ENCODE measurements at regions not wholly inside any gene's neighbourhood (a gene's known extent, or its start where the extent isn't known, plus 50 kb on each side); places are given as distances from the start of the nearest gene placed in this dataset.

GRCh38 chr4:171629182-171629581, 184.0 kb upstream of the GALNTL6 start:
- DNase-seq = no peak

GRCh38 chr4:171626554-171626953, 186.7 kb upstream of the GALNTL6 start:
- DNase-seq = no peak

GRCh38 chr4:171622729-171623128, 190.5 kb upstream of the GALNTL6 start:
- DNase-seq = no peak

- no peak for DNase-seq
These were observed 191.6 kb upstream of the GALNTL6 start for GRCh38 chr4:171621646-171622045.

- DNase-seq = no peak
These were observed 200.3 kb upstream of the GALNTL6 start for GRCh38 chr4:171612907-171613306.

GRCh38 chr4:171602638-171603355, 210.4 kb upstream of the GALNTL6 start:
- no peak for DNase-seq

- no peak for DNase-seq
These were observed 212.1 kb upstream of the GALNTL6 start for GRCh38 chr4:171601091-171601490.

- no peak for DNase-seq
These were observed 213.6 kb upstream of the GALNTL6 start for GRCh38 chr4:171599628-171600027.

- no peak for DNase-seq
These were observed 218.9 kb upstream of the GALNTL6 start for GRCh38 chr4:171594293-171594692.

GRCh38 chr4:171590716-171591115, 222.5 kb upstream of the GALNTL6 start:
- DNase-seq = no peak

- DNase-seq = no peak
These were observed 224.4 kb upstream of the GALNTL6 start for GRCh38 chr4:171588764-171589163.

- no peak for DNase-seq
These were observed 225.1 kb upstream of the GALNTL6 start for GRCh38 chr4:171588051-171588545.

GRCh38 chr4:171583790-171584189, 229.4 kb upstream of the GALNTL6 start:
- DNase-seq = no peak

GRCh38 chr4:171582961-171583581, 230.1 kb upstream of the GALNTL6 start:
- no peak for DNase-seq

GRCh38 chr4:171573181-171573580, 240.0 kb upstream of the GALNTL6 start:
- DNase-seq = no peak

GRCh38 chr4:171565130-171565788, 247.9 kb upstream of the GALNTL6 start:
- no peak for DNase-seq

- DNase-seq = no peak
These were observed 251.8 kb upstream of the GALNTL6 start for GRCh38 chr4:171561419-171561818.

- no peak for DNase-seq
These were observed 259.2 kb upstream of the GALNTL6 start for GRCh38 chr4:171553961-171554360.

- no peak for DNase-seq
These were observed 270.6 kb upstream of the GALNTL6 start for GRCh38 chr4:171542640-171543039.

- DNase-seq = no peak
These were observed 274.6 kb upstream of the GALNTL6 start for GRCh38 chr4:171538601-171539100.

- DNase-seq = no peak
These were observed 278.8 kb upstream of the GALNTL6 start for GRCh38 chr4:171534391-171534790.

- no peak for DNase-seq
These were observed 280.2 kb upstream of the GALNTL6 start for GRCh38 chr4:171532968-171533367.

GRCh38 chr4:171524903-171525302, 288.3 kb upstream of the GALNTL6 start:
- no peak for DNase-seq

- DNase-seq = no peak
These were observed 291.5 kb upstream of the GALNTL6 start for GRCh38 chr4:171521726-171522125.

Data from CD4-positive, alpha-beta T cell treated with Interleukin-4 for 4 hours (primary cell).